ENCODE measurements at regions not wholly inside any gene's neighbourhood (a gene's known extent, or its start where the extent isn't known, plus 50 kb on each side); places are given as distances from the start of the nearest gene placed in this dataset.

GRCh38 chr3:80543154-80543553, 775.4 kb upstream of the ROBO1 start:
- no peak overlapping the region for H3K27ac ChIP-seq (ENCODE audit: low read depth in 1 of 2, low read length in 2 of 2)
- H3K4me1 ChIP-seq (ENCODE audit: control insufficient read depth in 4 of 4, insufficient read depth in 4 of 4, low read length in 3 of 4): no peaks in the 10 kb centered on the region
- H3K4me3 ChIP-seq (ENCODE audit: low read depth in 1 of 3, low read length in 3 of 3): no peak overlapping the region

GRCh38 chr3:80542456-80542855, 774.7 kb upstream of the ROBO1 start:
- Histone ChIP-seq H3K9ac (ENCODE audit: low read depth in 1 of 2, low read length in 2 of 2) (no peak overlapping the region), H3K36me3 (ENCODE audit: control insufficient read depth in 4 of 4, insufficient read depth in 3 of 4, low read depth in 1 of 4, low read length in 3 of 4) (no peaks in the 10 kb centered on the region), H3K9me3 (ENCODE audit: control insufficient read depth in 4 of 4, low read length in 3 of 4) (no peaks in the 10 kb centered on the region), H3K27ac (ENCODE audit: low read depth in 1 of 2, low read length in 2 of 2) (no peak overlapping the region), H3K4me1 (ENCODE audit: control insufficient read depth in 4 of 4, insufficient read depth in 4 of 4, low read length in 3 of 4) (no peaks in the 10 kb centered on the region), H3K27me3 (ENCODE audit: control insufficient read depth in 4 of 4, insufficient read depth in 4 of 4, low read length in 3 of 4) (no peaks in the 10 kb centered on the region), H3K4me3 (ENCODE audit: low read depth in 1 of 3, low read length in 3 of 3) (no peak overlapping the region)
- no peak for DNase-seq (ENCODE audit: low spot score)
- TF ChIP-seq FOXA1 (IDR thresholded peaks at IDR 0.05) (no peak), ZBTB33 (IDR thresholded peaks at IDR 0.05) (no peak), GABPA (IDR thresholded peaks at IDR 0.05 in 1 of 2, conservative IDR thresholded peaks at IDR 0.05 in 1 of 2) (no peak), MAX (IDR thresholded peaks at IDR 0.05) (no peak), ATF3 (IDR thresholded peaks at IDR 0.05) (no peak), YY1 (IDR thresholded peaks at IDR 0.05) (no peak), HNF4G (IDR thresholded peaks at IDR 0.05) (no peak)

More at GRCh38 chr3:80543154-80543553, 775.4 kb upstream of the ROBO1 start:
- Histone ChIP-seq H3K36me3 (ENCODE audit: control insufficient read depth in 4 of 4, insufficient read depth in 3 of 4, low read depth in 1 of 4, low read length in 3 of 4) (no peaks in the 10 kb centered on the region), H3K27me3 (ENCODE audit: control insufficient read depth in 4 of 4, insufficient read depth in 4 of 4, low read length in 3 of 4) (no peaks in the 10 kb centered on the region), H3K9ac (ENCODE audit: low read depth in 1 of 2, low read length in 2 of 2) (no peak overlapping the region), H3K9me3 (ENCODE audit: control insufficient read depth in 4 of 4, low read length in 3 of 4) (no peaks in the 10 kb centered on the region)
- no peak for DNase-seq (ENCODE audit: low spot score)
- no peak for TF ChIP-seq HNF4G (IDR thresholded peaks at IDR 0.05)
- no peak for TF ChIP-seq TAF1 (conservative IDR thresholded peaks at IDR 0.05)
- TF ChIP-seq RAD21 (IDR thresholded peaks at IDR 0.05): no peak
- TF ChIP-seq SP1 (IDR thresholded peaks at IDR 0.05): no peak
- no peak for TF ChIP-seq YY1 (IDR thresholded peaks at IDR 0.05)
- no peak for TF ChIP-seq ZBTB33 (IDR thresholded peaks at IDR 0.05)
- no peak for TF ChIP-seq GABPA (IDR thresholded peaks at IDR 0.05 in 1 of 2, conservative IDR thresholded peaks at IDR 0.05 in 1 of 2)
- no peak for TF ChIP-seq ATF3 (IDR thresholded peaks at IDR 0.05)
- no peak for TF ChIP-seq HNF4A (conservative IDR thresholded peaks at IDR 0.05)
- no peak for TF ChIP-seq FOXA2 (IDR thresholded peaks at IDR 0.05)
- TF ChIP-seq RXRA (IDR thresholded peaks at IDR 0.05): no peak
- TF ChIP-seq MAX (IDR thresholded peaks at IDR 0.05): no peak
- no peak for TF ChIP-seq EGR1 (IDR thresholded peaks at IDR 0.05; ENCODE audit: low read depth in 2 of 2)
- 82% methylated on average over 2 of the region's 2 CpGs for WGBS
